Endothelial cell (in vitro differentiated cells): ENCODE measurements at regions not wholly inside any gene's neighbourhood (a gene's known extent, or its start where the extent isn't known, plus 50 kb on each side); places are given as distances from the start of the nearest gene placed in this dataset.

Experiments used
- DNase-seq: peaks from one replicate; pipeline ENCODE4 v3.0.0; 2021; ENCODE audit warnings: low spot score
- H3K27ac Mint-ChIP-seq: one replicate; pipeline ENCODE4 v1.8.0; 2021; ENCODE audit warnings: mixed read lengths, inconsistent platforms; ENCODE audit not compliant: unreplicated experiment
- H3K27me3 Mint-ChIP-seq: one replicate; pipeline ENCODE4 v1.8.0; 2021; ENCODE audit warnings: mild to moderate bottlenecking, moderate library complexity, mixed read lengths, inconsistent platforms; ENCODE audit not compliant: unreplicated experiment
- H3K36me3 Mint-ChIP-seq: one replicate; pipeline ENCODE4 v1.8.0; 2021; ENCODE audit warnings: mild to moderate bottlenecking, low read depth, mixed read lengths, inconsistent platforms; ENCODE audit not compliant: unreplicated experiment
- H3K4me1 Mint-ChIP-seq: one replicate; pipeline ENCODE4 v1.8.0; 2021; ENCODE audit warnings: mild to moderate bottlenecking, mixed read lengths, inconsistent platforms; ENCODE audit not compliant: unreplicated experiment
- H3K4me3 Mint-ChIP-seq: one replicate; pipeline ENCODE4 v1.8.0; 2021; ENCODE audit warnings: mild to moderate bottlenecking, mixed read lengths, inconsistent platforms; ENCODE audit not compliant: unreplicated experiment
- H3K9me3 Mint-ChIP-seq: one replicate; pipeline ENCODE4 v1.8.0; 2021; ENCODE audit warnings: mixed read lengths, inconsistent platforms; ENCODE audit not compliant: unreplicated experiment
- CTCF ChIP-seq: fragments of 200-600 bp; sonication (generic); IDR thresholded peaks from one replicate; pipeline ENCODE4 v1.5.0; 2021; ENCODE audit warnings: antibody characterized with exemption; ENCODE audit not compliant: unreplicated experiment

DNA sequence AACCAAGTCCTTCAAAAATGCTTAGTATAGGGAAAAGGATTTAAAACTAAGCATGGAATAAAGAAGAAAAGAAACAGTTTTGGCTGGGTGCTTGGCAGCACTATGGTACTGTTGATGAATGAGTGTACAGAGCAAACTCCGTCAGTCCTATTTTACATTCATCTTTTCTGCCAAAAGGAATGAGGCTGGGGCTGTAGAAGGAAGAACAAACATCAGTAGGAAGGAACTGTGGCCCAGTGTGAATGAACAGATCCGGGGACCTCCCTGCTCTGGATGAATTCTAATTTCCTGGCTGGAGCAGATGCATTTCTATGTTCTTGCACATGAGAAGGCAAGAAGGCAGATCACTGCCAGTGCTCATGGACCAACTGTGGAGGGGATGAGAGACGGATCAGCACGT, 474.0 kb upstream of the MEIS1 start:
- peaks cover 6% of the 10 kb centered on the region for H3K36me3 Mint-ChIP-seq
- H3K9me3 Mint-ChIP-seq, result no peaks in the 10 kb centered on the region
- no peak overlapping the region for H3K27ac Mint-ChIP-seq
- H3K4me1 Mint-ChIP-seq, result peaks cover 4% of the 10 kb centered on the region
- H3K27me3 Mint-ChIP-seq, result peaks cover 5% of the 10 kb centered on the region
- TF ChIP-seq CTCF, result no peak
- DNase-seq, result no peak
- H3K4me3 Mint-ChIP-seq, result no peak overlapping the region

- TF ChIP-seq CTCF, result no peak
- no peak for DNase-seq
- H3K4me3 Mint-ChIP-seq, result no peak overlapping the region
- H3K4me1 Mint-ChIP-seq, result peaks cover 4% of the 10 kb centered on the region
- no peaks in the 10 kb centered on the region for H3K9me3 Mint-ChIP-seq
- no peak overlapping the region for H3K27ac Mint-ChIP-seq
- peaks cover 6% of the 10 kb centered on the region for H3K36me3 Mint-ChIP-seq
- peaks cover 7% of the 10 kb centered on the region for H3K27me3 Mint-ChIP-seq
Observed at GRCh38 chr2:65957886-65958285, 477.0 kb upstream of the MEIS1 start.

DNA sequence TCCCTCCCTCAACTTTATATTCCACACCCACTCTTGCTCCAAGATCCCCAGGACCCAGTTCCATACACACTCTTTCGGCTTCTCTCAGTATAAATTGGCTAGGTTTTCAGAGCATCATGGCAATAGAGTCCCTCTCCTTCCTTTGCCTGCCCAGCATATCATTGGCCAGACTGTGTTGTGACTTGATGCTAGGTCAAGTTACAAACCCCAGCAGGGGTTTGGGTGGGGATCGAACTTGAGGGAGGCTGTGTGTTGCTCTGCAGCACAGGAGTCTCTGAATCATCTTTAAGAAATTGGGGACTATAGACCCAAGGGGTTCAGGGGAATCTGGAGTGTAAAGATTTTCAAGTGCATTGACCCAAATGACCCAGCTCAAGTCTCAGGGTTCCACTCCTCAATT, 477.5 kb upstream of the MEIS1 start:
- Mint-ChIP-seq H3K4me1 (peaks cover 4% of the 10 kb centered on the region), H3K27ac (no peak overlapping the region), H3K27me3 (peaks cover 7% of the 10 kb centered on the region), H3K4me3 (no peak overlapping the region), H3K9me3 (no peaks in the 10 kb centered on the region), H3K36me3 (peaks cover 6% of the 10 kb centered on the region)
- TF ChIP-seq CTCF, result no peak
- DNase-seq, result no peak

GRCh38 chr2:65955259-65955658, 479.7 kb upstream of the MEIS1 start:
- Mint-ChIP-seq H3K9me3 (no peaks in the 10 kb centered on the region), H3K36me3 (peaks cover 6% of the 10 kb centered on the region), H3K4me1 (peaks cover 14% of the 10 kb centered on the region), H3K27me3 (peaks cover 5% of the 10 kb centered on the region), H3K4me3 (no peak overlapping the region), H3K27ac (no peak overlapping the region)
- DNase-seq, result no peak
- no peak for TF ChIP-seq CTCF

DNA sequence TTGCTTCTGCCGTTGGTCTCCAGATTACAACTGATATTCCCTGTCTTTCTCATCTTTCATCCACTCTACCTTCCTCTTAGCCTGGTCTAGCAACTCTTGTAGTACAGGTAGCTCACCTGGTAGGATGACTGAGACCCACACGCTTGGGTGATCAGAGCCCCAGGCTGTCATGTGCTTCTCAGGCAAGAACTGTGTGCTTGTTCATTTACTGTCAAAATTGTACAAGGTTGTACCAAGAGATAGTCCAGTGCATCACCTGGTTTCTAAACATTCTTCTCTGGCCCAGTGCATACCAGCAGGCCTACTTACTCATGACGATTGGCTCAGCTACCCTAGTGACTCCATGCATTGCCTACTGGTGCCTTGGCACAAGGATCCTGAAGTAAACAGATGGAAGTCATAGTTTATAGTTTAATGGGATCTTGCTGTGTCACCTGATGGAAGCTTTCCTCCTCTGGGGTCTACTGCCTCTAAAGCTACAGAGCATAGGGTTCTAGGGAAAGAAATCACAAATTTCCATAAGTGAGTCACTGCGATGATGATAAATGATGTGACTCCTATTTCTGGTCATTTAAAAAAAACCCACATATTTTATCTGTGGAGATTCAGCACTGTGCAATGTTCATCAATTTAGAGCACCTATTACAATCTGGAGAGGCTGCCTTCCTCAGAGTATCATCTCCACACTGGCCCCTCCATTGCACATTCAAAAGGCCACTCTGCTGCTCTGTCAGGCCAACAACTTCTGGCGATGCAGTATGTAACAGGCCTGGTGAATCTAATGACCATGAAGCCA, 481.8 kb upstream of the MEIS1 start:
- Mint-ChIP-seq H3K27me3 (peaks cover 5% of the 10 kb centered on the region), H3K4me3 (no peak overlapping the region), H3K9me3 (no peaks in the 10 kb centered on the region), H3K4me1 (peaks cover 15% of the 10 kb centered on the region), H3K36me3 (peaks cover 6% of the 10 kb centered on the region), H3K27ac (no peak overlapping the region)
- no peak for DNase-seq
- no peak for TF ChIP-seq CTCF
